Uterus (tissue), 2 donors: ENCODE measurements at regions not wholly inside any gene's neighbourhood (a gene's known extent, or its start where the extent isn't known, plus 50 kb on each side); places are given as distances from the start of the nearest gene placed in this dataset.

ENCODE experiments used
- POLR2A ChIP-seq, 2 donors: fragments of 450-650 bp; IDR thresholded peaks; one replicate each; pipeline ENCODE4 v1.6.1; 2016; ENCODE audit warnings: antibody characterized with exemption in 2 of 2, mild to moderate bottlenecking in 1 of 2, moderate library complexity in 1 of 2
- TF ChIP-seq, protein P1 (sequence below), 4 experiments: fragments of 200-600 bp in 2 of 4; fragments of 450-650 bp in 2 of 4; sonication (generic) in 2 of 4; IDR thresholded peaks; one replicate each; pipeline ENCODE4 v1.5.1; 2016 to 2019; ENCODE audit warnings: antibody characterized with exemption in 4 of 4, mild to moderate bottlenecking in 2 of 4, moderate library complexity in 1 of 4

DNA sequence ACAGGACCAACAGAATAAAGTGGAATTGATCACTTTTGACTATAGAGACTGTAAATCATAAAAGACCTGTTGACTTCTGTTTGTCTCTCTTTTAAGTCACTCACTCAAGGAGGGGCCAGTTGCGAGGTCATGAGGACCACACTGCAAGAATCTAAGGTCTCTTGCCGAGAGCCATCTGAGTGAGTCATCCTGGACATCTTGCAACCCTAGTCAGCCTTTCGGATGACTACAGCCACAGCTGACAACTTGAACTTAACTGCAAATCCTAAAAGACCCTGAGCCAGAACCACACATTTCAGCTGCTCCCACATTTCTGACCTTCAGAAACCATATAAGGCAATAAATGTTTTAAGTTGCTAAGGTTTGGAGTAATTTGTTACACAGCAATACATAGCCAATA lies 129.7 kb upstream of the RAD23B start:
- TF ChIP-seq, protein P1, sequence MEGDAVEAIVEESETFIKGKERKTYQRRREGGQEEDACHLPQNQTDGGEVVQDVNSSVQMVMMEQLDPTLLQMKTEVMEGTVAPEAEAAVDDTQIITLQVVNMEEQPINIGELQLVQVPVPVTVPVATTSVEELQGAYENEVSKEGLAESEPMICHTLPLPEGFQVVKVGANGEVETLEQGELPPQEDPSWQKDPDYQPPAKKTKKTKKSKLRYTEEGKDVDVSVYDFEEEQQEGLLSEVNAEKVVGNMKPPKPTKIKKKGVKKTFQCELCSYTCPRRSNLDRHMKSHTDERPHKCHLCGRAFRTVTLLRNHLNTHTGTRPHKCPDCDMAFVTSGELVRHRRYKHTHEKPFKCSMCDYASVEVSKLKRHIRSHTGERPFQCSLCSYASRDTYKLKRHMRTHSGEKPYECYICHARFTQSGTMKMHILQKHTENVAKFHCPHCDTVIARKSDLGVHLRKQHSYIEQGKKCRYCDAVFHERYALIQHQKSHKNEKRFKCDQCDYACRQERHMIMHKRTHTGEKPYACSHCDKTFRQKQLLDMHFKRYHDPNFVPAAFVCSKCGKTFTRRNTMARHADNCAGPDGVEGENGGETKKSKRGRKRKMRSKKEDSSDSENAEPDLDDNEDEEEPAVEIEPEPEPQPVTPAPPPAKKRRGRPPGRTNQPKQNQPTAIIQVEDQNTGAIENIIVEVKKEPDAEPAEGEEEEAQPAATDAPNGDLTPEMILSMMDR (IDR thresholded peaks at IDR 0.05): no peak
- no peak for TF ChIP-seq POLR2A (IDR thresholded peaks at IDR 0.05)
